ENCODE measurements at regions not wholly inside any gene's neighbourhood (a gene's known extent, or its start where the extent isn't known, plus 50 kb on each side); places are given as distances from the start of the nearest gene placed in this dataset.

DNA sequence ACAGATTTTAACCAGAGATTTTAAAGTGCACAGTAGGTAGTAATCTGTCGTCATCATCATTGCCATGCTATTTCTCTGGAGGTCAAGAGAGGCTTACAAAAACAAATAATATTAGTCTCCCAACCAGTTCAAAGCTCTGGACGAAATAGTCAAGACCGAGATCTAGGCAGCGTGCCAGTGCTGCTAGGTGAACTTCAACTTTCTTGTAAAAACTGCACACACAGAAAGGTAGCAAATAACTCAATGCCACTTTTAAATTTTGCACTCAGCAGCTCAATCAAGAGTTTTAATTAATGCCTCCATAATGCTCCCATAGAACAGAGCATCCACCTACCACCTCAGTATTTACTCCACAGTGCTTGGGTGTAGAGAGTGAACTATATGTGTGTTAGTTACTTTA is 656.8 kb downstream of the IRX1 start:
- Mint-ChIP-seq H3K27ac (no peak overlapping the region), H3K4me1 (no peaks in the 10 kb centered on the region), H3K36me3 (ENCODE audit: low read depth) (no peaks in the 10 kb centered on the region), H3K9me3 (peaks cover 4% of the 10 kb centered on the region), H3K27me3 (no peaks in the 10 kb centered on the region), H3K4me3 (no peak overlapping the region)
- TF ChIP-seq, protein P1, sequence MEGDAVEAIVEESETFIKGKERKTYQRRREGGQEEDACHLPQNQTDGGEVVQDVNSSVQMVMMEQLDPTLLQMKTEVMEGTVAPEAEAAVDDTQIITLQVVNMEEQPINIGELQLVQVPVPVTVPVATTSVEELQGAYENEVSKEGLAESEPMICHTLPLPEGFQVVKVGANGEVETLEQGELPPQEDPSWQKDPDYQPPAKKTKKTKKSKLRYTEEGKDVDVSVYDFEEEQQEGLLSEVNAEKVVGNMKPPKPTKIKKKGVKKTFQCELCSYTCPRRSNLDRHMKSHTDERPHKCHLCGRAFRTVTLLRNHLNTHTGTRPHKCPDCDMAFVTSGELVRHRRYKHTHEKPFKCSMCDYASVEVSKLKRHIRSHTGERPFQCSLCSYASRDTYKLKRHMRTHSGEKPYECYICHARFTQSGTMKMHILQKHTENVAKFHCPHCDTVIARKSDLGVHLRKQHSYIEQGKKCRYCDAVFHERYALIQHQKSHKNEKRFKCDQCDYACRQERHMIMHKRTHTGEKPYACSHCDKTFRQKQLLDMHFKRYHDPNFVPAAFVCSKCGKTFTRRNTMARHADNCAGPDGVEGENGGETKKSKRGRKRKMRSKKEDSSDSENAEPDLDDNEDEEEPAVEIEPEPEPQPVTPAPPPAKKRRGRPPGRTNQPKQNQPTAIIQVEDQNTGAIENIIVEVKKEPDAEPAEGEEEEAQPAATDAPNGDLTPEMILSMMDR (IDR thresholded peaks at IDR 0.05) = no peak
- ChIA-PET POLR2A (no interaction called here), CTCF (no interaction called here)
- ATAC-seq (ENCODE audit: low read depth) = no peak
- no peak for DNase-seq
- intact Hi-C loops (cut with micrococcal nuclease) = no loop called here

DNA sequence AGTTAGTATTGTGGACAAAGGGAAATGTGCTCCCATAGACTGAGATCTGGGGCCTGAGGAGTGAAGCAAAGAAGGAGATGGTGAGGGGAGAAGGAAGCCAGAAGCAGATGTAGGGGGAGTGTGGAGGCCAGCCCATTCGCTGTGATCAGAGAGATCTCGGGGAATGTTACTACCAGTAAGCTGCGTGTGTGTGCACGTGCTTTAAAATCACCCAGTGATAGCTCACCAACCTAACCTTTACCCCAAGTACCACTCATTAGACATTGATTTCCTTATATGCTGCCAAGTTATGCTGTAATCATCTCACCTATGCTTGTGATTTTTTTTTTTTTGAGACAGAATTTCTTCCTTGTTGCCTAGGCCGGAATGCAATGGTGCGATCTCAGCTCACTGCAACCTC is 659.1 kb downstream of the IRX1 start:
- DNase-seq (no peak), ATAC-seq (ENCODE audit: low read depth) (no peak)
- Mint-ChIP-seq H3K9me3 (peaks cover 6% of the 10 kb centered on the region), H3K4me1 (no peaks in the 10 kb centered on the region), H3K4me3 (no peak overlapping the region), H3K27ac (no peak overlapping the region), H3K27me3 (no peaks in the 10 kb centered on the region), H3K36me3 (ENCODE audit: low read depth) (no peaks in the 10 kb centered on the region)
- intact Hi-C loops (cut with micrococcal nuclease) = no loop called here
- ChIA-PET CTCF (no interaction called here), POLR2A (no interaction called here)
- TF ChIP-seq, protein P1 (IDR thresholded peaks at IDR 0.05) = no peak

DNA sequence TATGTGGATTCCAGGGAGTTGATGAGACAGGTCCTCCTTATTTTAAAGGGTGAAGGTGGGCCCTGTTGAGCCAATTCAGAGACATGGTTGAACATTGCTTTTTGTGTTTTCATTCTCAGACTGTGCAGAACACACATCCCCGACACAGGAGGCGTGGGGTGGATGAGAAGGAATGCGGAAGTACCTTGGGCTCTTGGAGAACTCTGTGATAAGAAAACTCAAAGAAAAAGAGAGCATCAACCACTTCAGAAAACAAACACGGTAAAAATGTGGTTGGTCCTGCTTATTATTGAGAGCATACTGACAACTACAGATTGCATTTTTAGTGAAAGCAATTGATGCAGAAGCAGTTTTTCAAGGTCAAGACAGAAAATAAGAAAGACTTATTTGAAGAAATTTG is 659.8 kb downstream of the IRX1 start:
- POLR2A ChIA-PET = no interaction called here
- Mint-ChIP-seq H3K36me3 (ENCODE audit: low read depth) (no peaks in the 10 kb centered on the region), H3K27ac (no peak overlapping the region), H3K27me3 (no peaks in the 10 kb centered on the region), H3K4me3 (no peak overlapping the region), H3K4me1 (no peaks in the 10 kb centered on the region), H3K9me3 (peaks cover 6% of the 10 kb centered on the region)
- DNase-seq (no peak), ATAC-seq (ENCODE audit: low read depth) (no peak)
- TF ChIP-seq, protein P1 (IDR thresholded peaks at IDR 0.05) = no peak
- CTCF ChIA-PET = no interaction called here
- intact Hi-C loops (cut with micrococcal nuclease) = no loop called here

DNA sequence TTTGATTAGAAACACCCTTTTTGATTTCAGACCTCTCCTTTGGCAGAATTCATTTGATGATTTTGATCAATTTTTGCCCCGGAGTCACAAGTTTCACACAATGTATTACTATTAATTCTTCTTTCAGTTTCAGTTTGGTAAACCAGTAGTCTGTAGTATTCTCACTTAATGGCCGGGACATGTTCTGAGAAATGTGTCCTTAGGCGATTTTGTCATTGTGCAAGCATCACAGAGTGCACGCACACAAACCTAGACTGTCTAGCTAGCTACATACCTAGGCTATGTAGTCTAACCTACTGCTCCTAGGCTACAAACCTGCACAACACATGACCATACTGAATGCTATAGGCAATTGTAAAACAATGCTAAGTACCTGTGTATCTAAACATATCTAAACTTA is 662.5 kb downstream of the IRX1 start:
- no peaks in the 10 kb centered on the region for H3K36me3 Mint-ChIP-seq (ENCODE audit: low read depth)
- intact Hi-C loops (cut with micrococcal nuclease) = no loop called here
- H3K9me3 Mint-ChIP-seq = peaks cover 2% of the 10 kb centered on the region
- ATAC-seq (ENCODE audit: low read depth) = no peak
- no peak overlapping the region for H3K4me3 Mint-ChIP-seq
- no peak overlapping the region for H3K27ac Mint-ChIP-seq
- no peaks in the 10 kb centered on the region for H3K4me1 Mint-ChIP-seq
- no peak for DNase-seq
- H3K27me3 Mint-ChIP-seq = no peaks in the 10 kb centered on the region
- POLR2A ChIA-PET = interaction anchor here (0.6 kb wide), 1 partner anchor 146 kb away, joined by 10 read pairs; no protein-coding TSS in a partner anchor
- TF ChIP-seq, protein P1 (IDR thresholded peaks at IDR 0.05) = no peak
- CTCF ChIA-PET = no interaction called here

DNA sequence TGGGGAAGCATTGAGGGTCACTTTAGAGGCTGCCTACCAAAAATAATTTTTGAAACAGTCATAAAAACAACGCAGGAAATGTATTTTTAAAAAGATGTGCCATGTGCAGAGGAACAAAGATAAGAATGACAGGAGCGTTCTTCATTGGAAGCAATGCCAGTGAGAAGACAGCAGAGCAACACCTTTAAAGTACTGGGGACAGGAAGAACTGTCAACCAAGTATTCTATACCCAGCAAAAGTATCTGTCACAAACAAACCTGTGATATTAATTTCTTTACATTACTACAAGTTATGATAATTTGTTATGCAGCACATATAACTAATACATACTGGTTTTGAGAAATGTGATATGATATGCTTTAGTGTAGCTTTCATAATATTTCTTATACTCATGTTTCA is 675.6 kb downstream of the IRX1 start:
- ChIA-PET CTCF (no interaction called here), POLR2A (no interaction called here)
- ATAC-seq (ENCODE audit: low read depth) (no peak), DNase-seq (no peak)
- TF ChIP-seq, protein P1 (IDR thresholded peaks at IDR 0.05) = no peak
- H3K4me1 Mint-ChIP-seq = no peaks in the 10 kb centered on the region
- intact Hi-C loops (cut with micrococcal nuclease) = no loop called here
- H3K4me3 Mint-ChIP-seq = no peak overlapping the region
- H3K27me3 Mint-ChIP-seq = no peaks in the 10 kb centered on the region
- no peak overlapping the region for H3K27ac Mint-ChIP-seq
- H3K9me3 Mint-ChIP-seq = peaks cover 16% of the 10 kb centered on the region
- H3K36me3 Mint-ChIP-seq (ENCODE audit: low read depth) = no peaks in the 10 kb centered on the region

Data from activated B cell treated with CpG ODN at 0.5 μM for 24 hours (primary cell).